ACHN (cell line): ENCODE measurements at regions not wholly inside any gene's neighbourhood (a gene's known extent, or its start where the extent isn't known, plus 50 kb on each side); places are given as distances from the start of the nearest gene placed in this dataset.
"Not testable (repeated sequence)": the region's sequence is repeated elsewhere in the genome, so short reads cannot be mapped to it uniquely, and the experiment has no call there.

Source experiments
- DNase-seq: peaks from one replicate; pipeline ENCODE4 v3.0.0-alpha.2; 2015
- in situ Hi-C: cut with HindIII; loops from 2 replicates; pipeline ENCODE4 v1.10.0; 2017; ENCODE audit warnings: low sequenced_read_pairs, low pct_ligation_motif_present, low pct_unique_long_range_greater_than_20kb

DNA sequence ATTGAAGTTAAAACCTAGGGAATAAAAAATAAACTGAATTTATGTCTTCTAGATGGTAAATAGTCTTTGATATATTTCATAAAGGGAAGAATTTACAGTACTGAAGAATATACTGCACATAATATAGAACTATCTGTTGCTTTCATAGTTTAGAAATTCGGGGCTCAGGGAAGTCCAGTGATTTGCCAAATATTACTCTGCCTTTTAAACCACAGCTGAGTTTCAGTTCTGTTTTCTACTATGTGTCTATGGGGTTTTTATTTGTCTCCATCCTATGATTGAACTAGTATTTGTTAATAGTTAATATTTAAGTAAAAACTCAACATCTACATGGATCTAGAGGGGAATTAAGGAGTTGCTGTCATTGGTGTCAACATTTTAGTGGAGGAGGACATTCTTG, 715.0 kb upstream of the CDH8 start:
- no peak for DNase-seq
- in situ Hi-C loops = no loop called here

DNA sequence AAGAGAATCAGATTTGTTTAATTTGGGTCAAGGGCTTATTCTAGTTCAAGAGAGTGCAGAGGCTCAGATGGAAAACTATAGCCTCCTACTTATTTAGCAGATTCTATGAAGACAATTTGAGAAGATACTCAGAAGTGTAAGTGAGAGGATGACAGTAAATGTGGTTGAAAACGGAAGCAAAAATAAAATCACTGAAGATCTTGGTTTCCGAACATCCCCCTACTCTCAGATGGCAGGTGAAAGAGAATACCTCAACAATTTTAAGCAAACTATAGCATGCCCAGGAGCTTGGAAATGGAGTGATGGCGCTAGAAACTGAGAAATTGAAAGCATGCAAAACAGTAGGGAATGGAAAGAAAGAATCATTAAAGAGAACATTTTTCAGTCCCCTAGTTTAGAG, 705.5 kb upstream of the CDH8 start:
- in situ Hi-C loops = no loop called here
- DNase-seq = no peak

DNA sequence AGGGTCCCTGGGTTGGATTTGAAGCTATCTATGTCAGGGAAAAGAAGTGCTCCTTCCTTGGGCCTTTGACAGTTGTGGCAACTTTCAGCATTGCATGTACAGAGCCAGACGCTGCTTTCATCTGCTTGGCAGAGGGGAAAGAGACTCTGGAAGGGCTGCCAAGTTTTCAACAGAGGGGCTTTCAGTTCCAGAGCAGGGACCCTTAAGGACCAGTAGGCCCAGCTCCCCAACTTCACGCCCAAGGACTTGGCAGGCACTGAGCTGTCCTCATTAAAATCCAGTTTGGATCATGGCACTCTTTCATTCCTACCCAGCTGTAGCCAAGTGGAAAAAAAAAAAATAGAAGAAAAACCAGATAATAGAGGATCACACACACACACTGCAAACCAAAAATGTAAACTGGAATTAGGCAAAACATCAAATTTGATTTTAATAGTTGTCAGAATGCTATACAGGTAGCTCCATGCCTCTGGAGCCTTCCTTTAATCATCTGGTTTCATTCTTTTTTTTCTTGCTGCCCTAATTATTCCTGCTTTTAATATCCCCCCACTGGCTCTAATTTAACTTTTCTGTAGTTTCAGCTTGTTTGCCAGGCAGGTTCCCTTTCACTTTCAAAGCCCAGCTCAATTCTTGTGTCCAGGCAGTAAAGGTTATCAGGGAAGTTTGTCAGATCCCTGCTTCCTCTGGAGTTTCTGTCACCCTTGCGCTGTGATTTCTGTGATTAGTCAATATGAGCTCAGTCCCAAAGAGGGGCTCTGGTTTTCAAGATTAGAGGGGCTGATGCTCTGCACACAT, 702.6 kb upstream of the CDH8 start:
- in situ Hi-C loops = no loop called here
- DNase-seq = no peak

DNA sequence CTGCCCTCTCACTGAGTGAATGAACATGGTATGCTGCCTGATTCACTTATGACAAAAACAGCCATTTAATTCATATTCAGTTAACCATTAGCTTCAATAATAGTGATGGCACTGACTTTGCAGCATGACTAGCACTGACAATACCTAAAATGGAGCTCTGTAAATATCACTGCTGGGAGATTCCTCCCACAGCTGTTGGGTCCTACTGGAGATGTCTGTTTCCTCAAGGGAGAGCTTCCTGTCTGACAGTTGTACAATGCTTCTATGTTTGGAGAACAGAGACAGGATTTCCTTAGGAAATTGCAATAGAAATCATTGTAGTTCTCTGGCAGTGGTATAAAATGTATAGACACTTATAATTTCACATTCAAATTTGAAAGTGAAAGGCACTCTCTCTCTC, 695.9 kb upstream of the CDH8 start:
- in situ Hi-C loops = no loop called here
- DNase-seq = no peak

DNA sequence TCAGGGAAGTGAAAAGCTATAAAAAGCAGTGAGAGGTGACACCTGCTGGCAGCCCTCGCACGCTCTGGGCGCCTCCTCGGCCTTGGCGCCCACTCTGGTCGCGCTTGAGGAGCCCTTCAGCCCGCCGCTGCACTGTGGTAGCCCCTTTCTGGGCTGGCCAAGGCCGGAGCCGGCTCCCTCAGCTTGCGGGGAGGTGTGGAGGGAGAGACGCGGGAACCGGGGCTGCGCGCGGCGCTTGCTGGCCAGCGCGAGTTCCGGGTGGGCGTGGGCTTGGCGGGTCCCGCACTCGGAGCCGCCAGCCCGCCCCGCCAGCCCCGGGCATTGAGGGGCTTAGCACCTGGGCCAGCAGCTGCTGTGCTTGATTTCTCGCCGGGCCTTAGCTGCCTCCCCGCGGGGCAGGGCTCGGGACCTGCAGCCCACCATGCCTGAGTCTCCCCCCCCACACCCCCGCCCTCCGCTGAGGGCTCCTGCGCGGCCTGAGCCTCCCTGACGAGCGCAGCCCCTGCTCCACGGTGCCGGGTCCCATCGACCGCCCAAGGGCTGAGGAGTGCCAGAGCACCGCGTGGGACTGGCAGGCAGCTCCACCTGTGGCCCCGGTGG, 688.5 kb upstream of the CDH8 start:
- in situ Hi-C loops, DNase-seq: not testable (repeated sequence)

DNA sequence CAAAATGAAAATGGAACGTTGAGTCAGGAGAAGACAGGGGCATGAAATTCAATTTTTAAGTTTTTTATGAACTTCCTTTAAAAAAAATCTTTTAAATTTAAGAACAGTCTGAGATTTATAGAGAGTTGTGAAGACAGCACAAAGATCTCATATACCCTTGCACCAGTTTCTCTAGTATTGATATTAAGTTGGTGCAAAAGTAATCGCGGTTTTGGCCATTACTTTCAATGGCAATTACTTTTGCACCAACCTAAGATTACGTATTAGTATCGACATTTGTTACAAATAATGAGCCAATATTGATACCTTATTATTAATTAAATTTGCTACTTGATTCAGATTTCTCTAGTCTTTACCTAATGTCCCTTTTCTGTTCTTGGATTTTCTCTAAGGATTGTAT, 684.4 kb upstream of the CDH8 start:
- DNase-seq = no peak
- in situ Hi-C loops = no loop called here

DNA sequence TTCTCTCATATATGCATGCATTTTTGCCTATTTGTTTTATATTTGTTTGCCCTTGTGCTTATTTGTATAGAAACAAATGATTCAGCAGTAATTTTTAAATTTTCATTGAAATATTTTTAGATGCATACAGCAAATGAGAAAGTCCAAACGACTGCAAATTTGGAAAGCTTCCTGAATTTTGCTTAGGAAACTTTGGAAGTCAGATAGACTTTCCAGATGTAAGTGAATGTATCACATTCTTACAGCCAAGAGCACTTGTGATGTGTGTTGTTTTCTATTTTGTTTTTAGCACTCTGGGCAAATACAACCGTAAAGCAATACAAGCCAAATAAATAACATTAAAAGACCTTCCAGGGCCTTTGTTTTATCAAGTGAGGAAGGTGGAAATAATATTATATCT, 680.8 kb upstream of the CDH8 start:
- in situ Hi-C loops = no loop called here
- no peak for DNase-seq

DNA sequence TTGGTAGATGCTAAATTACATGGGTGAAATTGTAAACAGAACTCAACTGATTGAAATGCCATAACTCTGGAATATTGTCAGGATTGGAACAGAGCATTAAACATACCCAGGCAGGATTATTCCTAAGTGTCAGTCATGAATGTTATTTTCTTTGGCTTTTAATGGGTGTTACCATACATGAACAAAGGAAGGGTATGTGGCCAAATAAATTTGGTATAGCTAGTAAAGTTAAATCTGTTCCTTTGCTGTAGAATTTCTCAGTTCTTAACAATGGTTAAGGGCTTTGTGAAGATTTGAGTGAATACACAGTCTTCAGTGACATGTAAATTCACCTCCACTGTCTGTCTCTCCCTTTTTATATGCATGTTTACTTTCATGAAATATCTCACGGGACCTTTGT, 679.5 kb upstream of the CDH8 start:
- DNase-seq = no peak
- in situ Hi-C loops = no loop called here

DNA sequence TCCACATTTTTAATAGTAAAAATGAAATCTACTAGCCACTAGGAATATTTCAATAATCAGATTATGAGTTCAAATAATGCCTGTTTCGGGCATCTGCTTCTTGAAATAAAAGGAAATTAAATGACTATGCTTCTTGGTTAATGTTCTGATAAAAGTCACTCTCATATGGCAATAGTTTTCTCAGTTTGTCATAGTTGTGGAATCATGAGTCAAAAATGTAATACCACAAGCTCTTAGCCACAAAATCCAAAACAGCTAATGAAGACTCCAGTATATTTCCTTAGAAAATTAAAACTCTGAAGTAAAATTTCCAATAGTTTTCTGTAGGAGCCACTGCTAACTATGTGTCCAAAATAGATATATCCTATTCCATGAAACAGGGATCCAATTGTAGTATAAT, 676.3 kb upstream of the CDH8 start:
- in situ Hi-C loops = no loop called here

DNA sequence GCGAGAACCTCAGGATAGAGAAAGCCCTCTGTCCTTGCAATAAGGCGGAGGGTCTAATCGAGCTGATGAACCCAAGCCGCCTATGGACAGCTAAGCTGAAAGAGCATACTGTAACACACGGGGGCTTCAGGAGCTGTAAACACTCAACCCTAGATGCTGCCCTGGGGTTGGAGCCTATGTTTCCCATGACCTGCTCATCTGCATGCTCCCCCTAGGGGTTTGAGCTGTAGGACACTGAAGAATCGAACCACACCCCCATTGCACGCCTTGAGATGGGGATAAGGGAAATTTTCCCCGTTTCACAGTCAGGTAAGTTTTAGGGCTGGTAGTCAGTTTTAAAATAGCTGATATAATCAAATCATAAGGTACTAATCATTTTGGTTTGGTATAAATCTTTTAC, 675.6 kb upstream of the CDH8 start:
- DNase-seq = no peak
- in situ Hi-C loops = no loop called here

More for the DNA sequence above, 676.3 kb upstream of the CDH8 start:
- no peak for DNase-seq

DNA sequence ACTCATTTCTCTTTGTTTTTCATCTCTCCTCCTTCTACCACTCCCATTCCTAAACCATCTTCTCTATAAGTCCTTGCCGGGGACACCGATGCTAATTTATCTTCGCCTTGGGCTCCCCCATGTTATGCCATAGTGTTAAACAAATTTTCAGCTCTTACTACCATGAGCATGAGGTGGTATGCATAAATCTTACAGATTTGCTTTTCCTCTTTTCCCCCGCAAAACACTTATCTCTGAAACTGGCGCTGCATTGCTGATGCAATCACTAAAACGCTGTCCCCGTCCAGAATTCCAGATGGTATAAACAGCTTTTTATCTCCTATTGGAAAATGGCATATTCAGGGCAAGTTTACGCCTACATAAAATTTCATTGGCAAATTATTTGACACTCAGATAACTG, 673.6 kb upstream of the CDH8 start:
- in situ Hi-C loops = no loop called here
- DNase-seq = no peak

DNA sequence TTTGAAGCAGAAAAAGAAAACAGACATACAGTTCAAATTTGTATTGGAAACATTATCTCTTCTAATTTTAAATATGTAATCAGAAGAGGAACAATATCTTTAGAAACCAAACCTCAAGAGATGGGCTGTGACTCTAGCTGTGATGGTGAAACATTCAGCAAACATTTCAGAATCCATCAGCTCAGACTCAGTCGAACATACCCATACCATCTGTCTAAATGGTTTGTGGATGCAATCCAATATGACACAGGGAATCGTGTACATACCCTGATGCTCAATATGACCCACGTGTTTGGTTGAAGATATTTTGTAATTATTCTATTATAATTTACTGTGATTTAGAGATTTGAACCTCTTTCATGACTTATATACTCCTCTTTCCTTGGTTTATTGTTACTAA, 665.2 kb upstream of the CDH8 start:
- no peak for DNase-seq

DNA sequence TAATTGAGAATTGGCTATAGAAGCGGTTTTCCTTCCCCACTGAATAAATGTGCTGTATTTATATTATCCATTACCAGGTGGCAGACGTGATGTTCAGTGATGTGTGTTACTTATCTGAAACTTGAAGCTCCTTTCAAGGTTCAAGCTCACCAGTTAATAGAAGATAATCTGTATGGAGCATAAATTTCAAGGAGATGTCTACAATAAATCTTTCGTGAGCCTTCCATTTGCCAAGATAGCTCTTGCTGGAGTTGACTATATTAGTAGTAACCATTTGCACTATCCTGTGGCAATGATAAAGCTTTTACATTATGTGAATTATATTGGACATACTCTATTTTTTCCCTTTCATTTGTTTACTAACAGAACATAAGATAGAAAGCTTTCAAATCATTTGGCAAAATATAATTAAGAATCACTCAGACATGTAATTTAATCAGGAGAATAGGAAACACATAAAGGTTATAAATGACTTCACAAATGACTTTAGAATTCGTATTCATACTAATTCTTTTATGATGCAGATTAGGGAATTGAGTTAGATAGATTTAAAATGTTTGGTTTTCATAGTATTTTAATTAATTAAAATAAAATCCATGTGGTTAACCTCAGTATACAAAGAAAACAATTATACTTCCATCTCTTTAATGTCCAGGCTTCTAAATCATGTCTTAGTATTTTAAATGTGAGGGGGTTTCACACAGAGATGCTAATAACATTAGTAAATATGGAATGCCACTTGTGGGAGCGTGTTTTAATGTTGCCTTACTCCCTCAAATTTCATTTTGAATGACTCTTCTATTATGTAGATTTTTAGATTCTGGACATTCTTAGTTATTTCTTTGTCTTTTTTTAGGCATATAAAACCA, 664.4 kb upstream of the CDH8 start:
- DNase-seq = no peak
- in situ Hi-C loops = no loop called here

More for the DNA sequence above, 665.2 kb upstream of the CDH8 start:
- in situ Hi-C loops = no loop called here

DNA sequence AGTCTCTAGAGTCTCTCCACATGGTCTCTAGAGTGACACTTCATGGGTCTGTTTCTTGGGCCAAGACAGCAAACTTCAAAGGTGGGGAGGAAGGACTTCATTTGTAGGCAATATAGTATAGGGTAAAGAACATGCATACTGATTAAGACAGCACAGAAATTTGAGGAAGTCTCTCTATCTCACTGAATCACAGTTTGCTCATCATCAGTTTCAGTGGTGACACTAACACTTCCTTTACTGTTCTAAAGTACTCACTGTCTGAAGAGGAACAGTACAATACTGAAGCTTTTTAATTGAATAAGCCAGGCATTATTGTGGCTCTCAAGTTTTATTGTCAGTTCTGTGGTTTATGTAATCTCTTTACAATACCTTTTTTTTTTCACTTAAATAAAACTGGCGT, 656.4 kb upstream of the CDH8 start:
- DNase-seq = no peak
- in situ Hi-C loops = no loop called here

DNA sequence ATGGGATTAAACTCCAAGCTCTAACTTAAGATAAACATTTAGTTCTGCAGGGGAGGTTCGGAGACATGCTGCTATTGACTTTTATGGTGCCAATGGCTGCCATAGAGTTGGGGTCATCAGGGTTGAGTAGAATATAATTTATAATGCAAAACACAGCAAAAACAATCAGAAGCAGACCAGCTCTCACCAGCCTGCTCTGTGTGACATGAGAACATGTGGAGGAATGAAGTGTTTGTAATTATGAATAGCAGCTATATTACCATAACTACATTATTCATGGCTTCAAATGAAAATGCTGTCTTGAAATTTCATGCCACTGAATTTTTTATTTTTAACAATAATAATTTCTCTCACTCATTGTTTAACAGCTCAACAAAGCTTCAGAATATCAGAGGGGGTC, 645.6 kb upstream of the CDH8 start:
- in situ Hi-C loops = no loop called here
- no peak for DNase-seq

DNA sequence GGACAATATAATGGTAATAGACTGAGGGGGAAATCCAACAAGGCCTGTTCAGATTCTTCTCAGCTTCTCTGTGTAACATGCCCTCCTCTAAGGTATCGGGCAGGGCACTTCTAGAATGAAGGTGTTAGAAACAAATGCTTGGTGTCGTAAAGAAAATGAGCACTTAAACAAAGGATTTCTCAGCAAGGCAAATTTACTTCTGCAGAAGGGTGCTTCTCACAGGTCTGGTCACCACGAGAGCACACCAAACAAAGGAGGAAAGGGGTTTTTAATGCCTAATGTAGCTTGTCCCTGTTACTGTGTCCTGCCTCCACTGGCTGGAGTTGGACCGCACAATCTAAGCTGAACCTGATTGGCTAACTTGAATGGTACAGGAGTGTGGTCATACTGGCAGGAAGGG, 642.6 kb upstream of the CDH8 start:
- no peak for DNase-seq
- in situ Hi-C loops = no loop called here

DNA sequence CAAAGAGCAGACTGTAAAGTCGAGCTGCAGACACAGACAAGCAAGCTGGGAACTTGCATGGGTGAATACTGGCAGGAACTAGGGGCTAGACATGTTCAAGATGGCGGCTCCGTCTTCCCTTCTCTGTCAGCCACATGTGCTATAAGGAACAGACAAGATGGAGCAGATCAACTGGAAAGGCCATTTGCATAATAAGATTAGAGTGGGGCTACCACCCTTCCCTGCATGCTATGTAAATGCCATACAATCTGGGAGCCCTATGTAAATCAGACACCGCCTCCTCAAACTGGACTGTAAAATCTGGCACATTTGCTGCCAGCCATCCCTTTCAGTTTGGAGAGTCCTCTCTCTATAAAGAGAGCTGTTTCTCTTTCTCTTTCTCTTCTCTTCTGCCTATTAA, 640.1 kb upstream of the CDH8 start:
- no peak for DNase-seq
- in situ Hi-C loops = no loop called here

DNA sequence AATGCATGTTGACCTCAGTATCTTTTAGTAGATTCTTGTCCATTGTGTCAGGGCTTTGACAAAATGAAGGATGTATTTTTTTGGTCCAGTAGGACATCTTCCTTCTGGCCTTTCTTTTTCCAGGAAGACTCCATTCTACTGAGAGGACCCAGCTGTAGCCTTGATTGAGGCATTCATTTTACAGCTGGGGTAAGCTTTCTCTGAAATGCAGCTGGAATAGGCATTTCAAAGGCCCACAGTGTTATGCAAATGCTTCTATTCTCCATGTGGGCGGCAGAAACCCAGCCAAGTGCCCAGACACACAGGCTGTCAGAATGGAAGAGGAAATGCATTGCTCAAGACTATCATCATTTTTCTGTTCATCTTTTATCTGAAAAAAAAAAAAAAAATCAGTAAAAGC, 629.0 kb upstream of the CDH8 start:
- no peak for DNase-seq
- in situ Hi-C loops = no loop called here

DNA sequence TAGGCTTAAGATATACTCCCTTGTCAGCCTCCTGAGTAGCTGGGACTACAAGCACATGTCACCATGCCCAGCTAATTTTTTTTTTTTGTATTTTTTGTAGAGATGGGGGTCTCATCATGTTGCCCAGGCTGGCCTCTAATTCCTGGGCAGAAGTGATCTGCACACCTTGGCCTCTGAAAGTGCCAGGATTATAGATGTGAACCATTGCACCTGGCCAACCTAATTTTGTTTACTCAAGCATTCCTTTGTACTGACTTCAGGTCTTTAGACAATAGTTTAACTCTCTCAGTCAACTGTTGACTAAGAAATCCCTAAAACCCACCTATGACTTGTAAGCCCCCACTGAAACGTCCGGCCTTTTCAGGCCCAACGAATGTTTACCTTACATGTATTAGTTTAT, 628.3 kb upstream of the CDH8 start:
- in situ Hi-C loops = no loop called here
- DNase-seq = no peak

DNA sequence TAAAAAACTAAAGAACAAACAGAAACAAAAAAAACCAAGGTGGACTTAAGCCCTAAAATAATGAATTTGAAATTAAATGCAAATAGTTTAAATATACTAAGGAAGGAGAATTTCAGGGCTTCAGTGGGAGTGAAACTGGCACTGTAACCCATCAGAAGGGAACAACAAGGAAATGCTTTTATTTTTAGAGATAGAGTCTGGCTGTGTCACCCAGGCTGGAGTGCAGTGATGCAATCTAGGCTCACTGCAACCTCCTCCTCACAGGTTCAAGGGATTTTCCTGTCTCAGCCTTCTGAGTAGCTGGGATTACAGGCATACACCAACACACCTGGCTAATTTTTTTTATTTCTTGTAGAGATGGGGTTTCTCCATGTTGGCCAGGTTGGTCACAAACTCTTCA, 625.2 kb upstream of the CDH8 start:
- no peak for DNase-seq
- in situ Hi-C loops = no loop called here
